Stomach (tissue), 8 donors: ENCODE measurements at regions not wholly inside any gene's neighbourhood (a gene's known extent, or its start where the extent isn't known, plus 50 kb on each side); places are given as distances from the start of the nearest gene placed in this dataset.

Experiments used
- DNase-seq, 2 donors: peaks; one replicate each; pipeline versions ENCODE4 v3.0.0 to v3.0.0-alpha.2; 2013 to 2019
- H3K27ac ChIP-seq, 5 donors: fragments of 200-600 bp in 4 of 5; sonication (generic) in 4 of 5; one replicate each; pipeline ENCODE4 v1.5.1; 2013 to 2019; ENCODE audit warnings: mild to moderate bottlenecking in 1 of 5, moderate library complexity in 1 of 5
- H3K27me3 ChIP-seq, 3 donors: fragments of 200-600 bp; sonication (generic); one replicate each; pipeline ENCODE4 v1.5.1; 2017 to 2019; ENCODE audit warnings: mixed run types in 1 of 3
- H3K36me3 ChIP-seq, 4 donors: fragments of 200-600 bp; sonication (generic); 1 replicate in 3 of 4; 2 replicates in 1 of 4; pipeline ENCODE4 v1.5.1; 2016 to 2019
- H3K4me1 ChIP-seq, 4 donors: fragments of 200-600 bp; sonication (generic); one replicate each; pipeline ENCODE4 v1.5.1; 2016 to 2019
- H3K4me3 ChIP-seq, 4 donors: fragments of 200-600 bp; sonication (generic) in 3 of 4; one replicate each; pipeline ENCODE4 v1.5.1; 2016 to 2019; ENCODE audit warnings: mild to moderate bottlenecking in 1 of 4
- H3K9me3 ChIP-seq, 4 donors: fragments of 200-600 bp; sonication (generic); one replicate each; pipeline ENCODE4 v1.5.1; 2016 to 2019
- CTCF ChIP-seq, 7 experiments: fragments of 450-650 bp in 4 of 7; fragments of 200-600 bp in 3 of 7; sonication (generic) in 3 of 7; IDR thresholded peaks; one replicate each; pipeline ENCODE4 v1.5.1; 2016 to 2019; ENCODE audit warnings: antibody characterized with exemption in 7 of 7, control low read depth in 2 of 7, mild to moderate bottlenecking in 1 of 7
- EP300 ChIP-seq: sonication (generic); formaldehyde crosslinking; IDR thresholded peaks from one replicate; pipeline ENCODE4 v1.6.1; 2017; ENCODE audit warnings: antibody characterized with exemption
- POLR2A ChIP-seq, 4 donors: fragments of 450-650 bp; IDR thresholded peaks; one replicate each; pipeline ENCODE4 v1.6.1; 2016; ENCODE audit warnings: antibody characterized with exemption in 4 of 4, control low read depth in 2 of 4, mild to moderate bottlenecking in 1 of 4, moderate library complexity in 1 of 4
- POLR2AphosphoS5 ChIP-seq, 3 donors: sonication (generic); formaldehyde crosslinking; IDR thresholded peaks; one replicate each; pipeline ENCODE4 v1.6.1; 2016; ENCODE audit warnings: antibody characterized with exemption in 3 of 3
- WGBS, 5 donors: extraction: QIAGEN DNeasy Blood & Tissue Kit in 3 of 5; methylation state at CpG; one replicate each; pipeline versions ENCODE4 v1.1.5 to v1.1.7; 2013 to 2018; 5-methylcytosine and 5-hydroxymethylcytosine counted together
- intact Hi-C: fragments of 100-400 bp; cut with DNase I; formaldehyde crosslinking; loops from one replicate; pipeline ENCODE4 v1.15.1; 2023; ENCODE audit warnings: low total_unique reads
- donor health status: healthy with polysubstance abuse.
- donor health status: Bipolar disorder and iron deficiency.
- donor health status: healthy.

GRCh38 chr12:39230086-39230485, 212.8 kb downstream of the KIF21A start:
- intact Hi-C loops = no loop called here
- TF ChIP-seq POLR2A (IDR thresholded peaks at IDR 0.05) = no peak
- TF ChIP-seq EP300 = no peak
- no peak for TF ChIP-seq CTCF (IDR thresholded peaks at IDR 0.05)
- no peak for TF ChIP-seq POLR2AphosphoS5 (IDR thresholded peaks at IDR 0.05)
- 70 to 83% (median 74%) methylated on average over 3 of the region's 3 CpGs for WGBS, 5 donors
- no peak for DNase-seq
- Histone ChIP-seq H3K27ac (no peak overlapping the region), H3K36me3 (no peaks in the 10 kb centered on the region), H3K9me3 (peaks cover 0 to 1% (median under 1%) of the 10 kb centered on the region in 4 donors), H3K4me3 (no peak overlapping the region), H3K27me3 (no peaks in the 10 kb centered on the region), H3K4me1 (no peaks in the 10 kb centered on the region)

GRCh38 chr12:39227218-39227617, 215.7 kb downstream of the KIF21A start:
- WGBS, 5 donors = 53 to 85% (median 76%) methylated on average over 2 of the region's 2 CpGs
- Histone ChIP-seq H3K4me3 (no peak overlapping the region), H3K27ac (no peak overlapping the region), H3K9me3 (peaks cover 0 to 17% (median 8%) of the 10 kb centered on the region in 4 donors), H3K4me1 (no peaks in the 10 kb centered on the region), H3K36me3 (no peaks in the 10 kb centered on the region), H3K27me3 (no peaks in the 10 kb centered on the region)
- intact Hi-C loops = no loop called here
- DNase-seq = no peak
- no peak for TF ChIP-seq POLR2A (IDR thresholded peaks at IDR 0.05)
- TF ChIP-seq CTCF (IDR thresholded peaks at IDR 0.05) = no peak
- no peak for TF ChIP-seq EP300
- no peak for TF ChIP-seq POLR2AphosphoS5 (IDR thresholded peaks at IDR 0.05)

- TF ChIP-seq CTCF (IDR thresholded peaks at IDR 0.05) = no peak
- DNase-seq = no peak
- no peaks in the 10 kb centered on the region for H3K36me3 ChIP-seq
- intact Hi-C loops = no loop called here
- no peak overlapping the region for H3K27ac ChIP-seq
- peaks cover 0 to 17% (median 8%) of the 10 kb centered on the region in 4 donors for H3K9me3 ChIP-seq
- H3K4me1 ChIP-seq = no peaks in the 10 kb centered on the region
- no peak overlapping the region for H3K4me3 ChIP-seq
- H3K27me3 ChIP-seq = no peaks in the 10 kb centered on the region
These were observed 217.9 kb downstream of the KIF21A start for GRCh38 chr12:39224971-39225370.

- no peak for DNase-seq
- Histone ChIP-seq H3K27me3 (no peaks in the 10 kb centered on the region), H3K4me1 (no peaks in the 10 kb centered on the region), H3K9me3 (peaks cover 0 to 37% (median 13%) of the 10 kb centered on the region in 4 donors), H3K36me3 (no peaks in the 10 kb centered on the region), H3K27ac (no peak overlapping the region), H3K4me3 (no peak overlapping the region)
- intact Hi-C loops = no loop called here
- 51 to 82% (median 59%) methylated on average over 4 of the region's 4 CpGs for WGBS, 5 donors
- TF ChIP-seq CTCF (IDR thresholded peaks at IDR 0.05) (no peak), POLR2AphosphoS5 (IDR thresholded peaks at IDR 0.05) (no peak), EP300 (no peak), POLR2A (IDR thresholded peaks at IDR 0.05) (no peak)
These were observed 237.0 kb downstream of the KIF21A start for GRCh38 chr12:39205969-39206368.
